Lung (tissue), 11 donors: ENCODE measurements at regions not wholly inside any gene's neighbourhood (a gene's known extent, or its start where the extent isn't known, plus 50 kb on each side); places are given as distances from the start of the nearest gene placed in this dataset.

Experiments used
- ATAC-seq: fragments of 200-7000 bp; cut with Tn5 transposase; one replicate; pipeline ENCODE4 v1.9.1; 2020; ENCODE audit warnings: moderate number of reproducible peaks; ENCODE audit not compliant: insufficient read depth, low FRiP score
- DNase-seq, 3 donors: peaks; one replicate each; pipeline ENCODE4 v3.0.0-alpha.2; 2013 to 2017
- H3K27ac ChIP-seq, 2 donors: one replicate each; pipeline ENCODE4 v1.5.1; 2013; ENCODE audit warnings: mild to moderate bottlenecking in 2 of 2, moderate library complexity in 2 of 2, control low read depth in 1 of 2, inconsistent platforms in 1 of 2, low read depth in 1 of 2, low read length in 1 of 2
- H3K27me3 ChIP-seq, 3 donors: one replicate each; pipeline ENCODE4 v1.5.1; 2013; ENCODE audit warnings: low read length in 2 of 3; ENCODE audit not compliant: control insufficient read depth in 3 of 3, insufficient read depth in 3 of 3
- H3K36me3 ChIP-seq, 4 donors: one replicate each; pipeline ENCODE4 v1.5.1; 2013; ENCODE audit warnings: low read length in 4 of 4, mild to moderate bottlenecking in 1 of 4, moderate library complexity in 1 of 4; ENCODE audit not compliant: control insufficient read depth in 4 of 4, insufficient read depth in 4 of 4
- H3K4me1 ChIP-seq, 5 donors: one replicate each; pipeline ENCODE4 v1.5.1; 2013; ENCODE audit warnings: low read length in 5 of 5, mild to moderate bottlenecking in 2 of 5, moderate library complexity in 1 of 5; ENCODE audit not compliant: control insufficient read depth in 5 of 5, insufficient read depth in 5 of 5
- H3K4me3 ChIP-seq: one replicate; pipeline ENCODE4 v1.5.1; 2013; ENCODE audit warnings: mild to moderate bottlenecking, control low read depth, moderate library complexity
- H3K9ac ChIP-seq, 2 donors: one replicate each; pipeline ENCODE4 v1.5.1; 2013; ENCODE audit warnings: low read length in 2 of 2, control low read depth in 1 of 2; ENCODE audit not compliant: insufficient read depth in 1 of 2
- H3K9me3 ChIP-seq, 4 donors: one replicate each; pipeline ENCODE4 v1.5.1; 2013; ENCODE audit warnings: low read length in 3 of 4, mild to moderate bottlenecking in 1 of 4, moderate library complexity in 1 of 4; ENCODE audit not compliant: control insufficient read depth in 4 of 4, insufficient read depth in 3 of 4
- WGBS, 2 donors: extraction: QIAGEN DNeasy Blood & Tissue Kit; methylation state at CpG; one replicate each; pipeline ENCODE4 v1.1.7; 2013; 5-methylcytosine and 5-hydroxymethylcytosine counted together
- TF ChIP-seq, protein P1 (sequence below): IDR thresholded peaks from 2 replicates; pipeline ENCODE4 v1.5.1; 2012; ENCODE audit warnings: mild to moderate bottlenecking; ENCODE audit errors: control extremely low read depth, extremely low read depth
- donor health status: control.
- donor health status: control.
- donor health status: Bipolar disorder and iron deficiency.
- donor health status: healthy.
- donor health status: DM: yes; HTN: yes; CAD: no.

DNA sequence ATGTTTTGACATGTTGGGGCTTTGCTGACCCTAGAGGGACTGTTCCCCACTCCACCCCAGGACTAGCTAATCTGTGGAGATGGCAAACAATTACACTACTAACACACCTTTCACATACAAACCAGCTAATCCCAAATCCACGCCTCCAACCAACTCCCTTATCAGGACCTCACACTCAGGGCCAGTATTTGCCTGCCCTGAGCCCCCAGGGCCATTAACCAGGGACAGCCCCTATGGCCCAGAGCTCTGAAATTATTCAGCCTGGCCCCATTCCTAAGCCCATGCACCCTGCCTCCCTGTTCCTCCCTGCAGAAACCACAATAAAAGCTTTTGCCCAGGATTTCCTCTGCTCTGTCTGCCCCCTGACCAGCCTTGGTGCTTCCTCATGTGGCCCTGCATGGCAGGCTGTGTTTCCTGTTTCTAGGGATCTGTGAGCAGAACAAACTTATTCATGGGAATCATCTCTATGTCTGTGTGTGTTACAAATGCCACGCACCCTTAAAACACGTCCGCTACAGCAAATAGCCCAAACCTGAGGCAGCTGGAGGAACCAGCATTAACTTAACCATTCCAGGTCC, 121.2 kb downstream of the PXDC1 start:
- Histone ChIP-seq H3K27ac (no peak overlapping the region), H3K27me3 (peaks cover 0 to 3% (median 0%) of the 10 kb centered on the region in 3 donors), H3K9ac (no peak overlapping the region), H3K4me3 (no peak overlapping the region), H3K9me3 (peaks cover 0 to 1% (median 0%) of the 10 kb centered on the region in 4 donors), H3K4me1 (peaks cover 0 to 10% (median 0%) of the 10 kb centered on the region in 5 donors), H3K36me3 (no peaks in the 10 kb centered on the region)
- WGBS, 2 donors: 72 to 81% methylated on average over 4 of the region's 4 CpGs
- ATAC-seq (no peak), DNase-seq (no peak)
- TF ChIP-seq, protein P1, sequence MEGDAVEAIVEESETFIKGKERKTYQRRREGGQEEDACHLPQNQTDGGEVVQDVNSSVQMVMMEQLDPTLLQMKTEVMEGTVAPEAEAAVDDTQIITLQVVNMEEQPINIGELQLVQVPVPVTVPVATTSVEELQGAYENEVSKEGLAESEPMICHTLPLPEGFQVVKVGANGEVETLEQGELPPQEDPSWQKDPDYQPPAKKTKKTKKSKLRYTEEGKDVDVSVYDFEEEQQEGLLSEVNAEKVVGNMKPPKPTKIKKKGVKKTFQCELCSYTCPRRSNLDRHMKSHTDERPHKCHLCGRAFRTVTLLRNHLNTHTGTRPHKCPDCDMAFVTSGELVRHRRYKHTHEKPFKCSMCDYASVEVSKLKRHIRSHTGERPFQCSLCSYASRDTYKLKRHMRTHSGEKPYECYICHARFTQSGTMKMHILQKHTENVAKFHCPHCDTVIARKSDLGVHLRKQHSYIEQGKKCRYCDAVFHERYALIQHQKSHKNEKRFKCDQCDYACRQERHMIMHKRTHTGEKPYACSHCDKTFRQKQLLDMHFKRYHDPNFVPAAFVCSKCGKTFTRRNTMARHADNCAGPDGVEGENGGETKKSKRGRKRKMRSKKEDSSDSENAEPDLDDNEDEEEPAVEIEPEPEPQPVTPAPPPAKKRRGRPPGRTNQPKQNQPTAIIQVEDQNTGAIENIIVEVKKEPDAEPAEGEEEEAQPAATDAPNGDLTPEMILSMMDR: no peak

DNA sequence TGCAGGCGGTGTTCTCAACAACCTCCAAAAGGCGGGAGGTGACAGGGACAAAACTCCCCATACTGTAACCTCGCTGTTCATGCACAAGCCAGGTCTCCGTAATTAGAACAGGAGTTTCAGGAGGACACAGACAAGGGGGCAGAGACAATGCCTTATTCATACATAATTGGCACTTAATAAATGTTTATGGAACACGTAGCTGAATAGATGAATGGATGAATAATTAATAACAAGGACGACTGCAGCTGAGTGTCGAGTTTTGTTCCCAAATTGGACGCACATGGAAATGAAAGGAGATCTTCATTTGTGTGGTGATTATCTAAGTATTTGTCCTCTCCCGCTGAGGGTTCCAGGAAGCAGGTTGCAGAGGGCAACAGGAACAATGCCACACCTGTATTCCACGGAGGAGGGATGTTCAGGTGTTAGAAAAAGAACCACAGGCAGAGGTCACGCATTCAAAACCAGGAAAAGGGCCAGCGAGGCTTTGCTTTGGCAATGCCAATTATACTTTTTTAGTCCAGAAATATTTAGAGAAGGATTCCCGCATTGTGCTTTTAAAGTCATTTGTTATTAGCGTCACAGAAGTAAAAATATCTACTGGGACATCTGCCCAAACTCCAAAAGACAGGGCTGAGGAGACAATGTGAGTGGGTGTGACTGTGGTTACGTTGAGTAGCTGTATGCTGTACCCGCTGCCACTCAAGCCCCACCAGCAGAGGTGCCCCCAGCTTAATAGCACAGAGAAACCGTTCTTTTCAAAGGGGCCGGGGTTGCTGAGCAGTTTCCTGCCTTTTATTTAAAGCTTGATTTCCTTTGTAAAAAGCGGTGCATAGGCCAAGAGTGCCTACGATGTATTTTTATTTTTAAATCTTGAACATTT, 123.3 kb downstream of the PXDC1 start:
- TF ChIP-seq, protein P1: no peak
- DNase-seq (peak in 1 of 3 donors; percentile 11), ATAC-seq (no peak)
- H3K27ac ChIP-seq: no peak overlapping the region
- peaks cover 0 to 13% (median 0%) of the 10 kb centered on the region in 5 donors for H3K4me1 ChIP-seq
- peaks cover 0 to 5% (median 0%) of the 10 kb centered on the region in 3 donors for H3K27me3 ChIP-seq
- WGBS, 2 donors: 40 to 46% methylated on average over 20 of the region's 20 CpGs
- H3K9me3 ChIP-seq: peaks cover 0 to 3% (median 0%) of the 10 kb centered on the region in 4 donors
- H3K36me3 ChIP-seq: no peaks in the 10 kb centered on the region
- no peak overlapping the region for H3K9ac ChIP-seq
- no peak overlapping the region for H3K4me3 ChIP-seq

DNA sequence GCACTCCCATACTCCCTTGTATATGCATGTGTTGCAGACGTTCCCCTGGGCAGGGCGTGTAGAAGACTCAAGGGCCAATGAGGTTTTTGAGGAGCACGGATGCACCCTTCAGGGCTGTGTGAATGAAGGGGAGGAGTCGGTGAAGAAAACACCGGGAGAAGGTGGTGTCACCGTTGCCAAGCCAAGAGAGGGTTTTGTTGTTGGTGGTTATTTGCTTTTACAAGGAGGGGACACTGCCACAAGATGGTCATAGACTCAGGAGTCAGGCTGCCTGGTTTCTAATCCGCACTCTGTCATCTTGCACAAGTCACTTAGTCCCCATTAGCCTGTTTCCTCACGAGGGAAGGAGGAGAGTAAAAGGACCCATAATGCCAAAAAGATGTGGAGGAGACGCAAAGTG, 124.0 kb downstream of the PXDC1 start:
- TF ChIP-seq, protein P1: no peak
- ATAC-seq (no peak), DNase-seq (no peak)
- Histone ChIP-seq H3K27me3 (peaks cover 0 to 5% (median 0%) of the 10 kb centered on the region in 3 donors), H3K9ac (no peak overlapping the region), H3K36me3 (no peaks in the 10 kb centered on the region), H3K4me3 (no peak overlapping the region), H3K9me3 (peaks cover 0 to 3% (median 0%) of the 10 kb centered on the region in 4 donors), H3K27ac (no peak overlapping the region), H3K4me1 (peaks cover 0 to 13% (median 0%) of the 10 kb centered on the region in 5 donors)
- WGBS, 2 donors: 71 to 85% methylated on average over 9 of the region's 9 CpGs
